ENCODE measurements at regions not wholly inside any gene's neighbourhood (a gene's known extent, or its start where the extent isn't known, plus 50 kb on each side); places are given as distances from the start of the nearest gene placed in this dataset.

DNA sequence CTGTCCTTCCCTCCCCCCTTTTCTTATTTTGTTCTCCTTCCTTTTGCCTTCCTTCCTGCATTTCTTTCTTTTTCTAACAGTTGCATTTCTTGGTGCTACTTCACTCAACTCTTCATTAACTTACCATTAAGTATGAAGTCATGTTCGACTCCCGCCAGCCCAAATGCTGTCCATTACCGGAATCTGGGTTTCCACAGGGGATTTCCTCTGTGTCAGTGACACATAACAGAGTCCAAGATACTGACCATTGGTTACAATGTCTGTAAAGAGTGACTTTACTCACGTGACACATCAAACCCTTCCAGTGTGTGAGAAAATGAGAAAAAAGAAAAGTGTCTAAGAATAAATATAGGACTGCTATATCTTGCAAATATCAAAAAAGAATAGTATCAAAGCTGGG lies 500.0 kb upstream of the FRG1 start:
- H3K4me3 ChIP-seq (ENCODE audit: low read length) = no peak overlapping the region
- TF ChIP-seq, protein P1, sequence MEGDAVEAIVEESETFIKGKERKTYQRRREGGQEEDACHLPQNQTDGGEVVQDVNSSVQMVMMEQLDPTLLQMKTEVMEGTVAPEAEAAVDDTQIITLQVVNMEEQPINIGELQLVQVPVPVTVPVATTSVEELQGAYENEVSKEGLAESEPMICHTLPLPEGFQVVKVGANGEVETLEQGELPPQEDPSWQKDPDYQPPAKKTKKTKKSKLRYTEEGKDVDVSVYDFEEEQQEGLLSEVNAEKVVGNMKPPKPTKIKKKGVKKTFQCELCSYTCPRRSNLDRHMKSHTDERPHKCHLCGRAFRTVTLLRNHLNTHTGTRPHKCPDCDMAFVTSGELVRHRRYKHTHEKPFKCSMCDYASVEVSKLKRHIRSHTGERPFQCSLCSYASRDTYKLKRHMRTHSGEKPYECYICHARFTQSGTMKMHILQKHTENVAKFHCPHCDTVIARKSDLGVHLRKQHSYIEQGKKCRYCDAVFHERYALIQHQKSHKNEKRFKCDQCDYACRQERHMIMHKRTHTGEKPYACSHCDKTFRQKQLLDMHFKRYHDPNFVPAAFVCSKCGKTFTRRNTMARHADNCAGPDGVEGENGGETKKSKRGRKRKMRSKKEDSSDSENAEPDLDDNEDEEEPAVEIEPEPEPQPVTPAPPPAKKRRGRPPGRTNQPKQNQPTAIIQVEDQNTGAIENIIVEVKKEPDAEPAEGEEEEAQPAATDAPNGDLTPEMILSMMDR (conservative IDR thresholded peaks at IDR 0.05; ENCODE audit: low read length) = no peak

DNA sequence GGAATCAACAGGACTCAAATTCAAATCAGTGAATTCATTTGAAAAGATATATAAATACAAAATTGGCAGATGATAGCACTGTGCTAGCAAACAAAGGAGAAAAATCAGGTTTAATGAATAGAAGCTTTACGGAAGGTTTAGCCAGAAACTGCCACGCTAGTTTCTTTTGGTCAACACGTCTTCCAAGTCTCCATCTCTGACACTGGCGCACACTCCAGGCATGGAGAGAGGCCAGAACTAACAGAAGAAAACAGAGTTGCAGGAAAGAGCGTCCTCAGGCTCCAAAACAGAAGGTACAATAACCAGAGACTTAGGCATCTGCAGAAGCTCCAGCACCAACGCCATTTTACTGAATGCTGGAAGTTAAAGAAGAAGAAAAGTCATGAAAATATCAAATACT lies 497.3 kb upstream of the FRG1 start:
- H3K4me3 ChIP-seq (ENCODE audit: low read length) = no peak overlapping the region
- TF ChIP-seq, protein P1 (conservative IDR thresholded peaks at IDR 0.05; ENCODE audit: low read length) = no peak
- DNase-seq (ENCODE audit: low read depth) = no peak

More for the DNA sequence above, 500.0 kb upstream of the FRG1 start:
- DNase-seq (ENCODE audit: low read depth) = no peak

DNA sequence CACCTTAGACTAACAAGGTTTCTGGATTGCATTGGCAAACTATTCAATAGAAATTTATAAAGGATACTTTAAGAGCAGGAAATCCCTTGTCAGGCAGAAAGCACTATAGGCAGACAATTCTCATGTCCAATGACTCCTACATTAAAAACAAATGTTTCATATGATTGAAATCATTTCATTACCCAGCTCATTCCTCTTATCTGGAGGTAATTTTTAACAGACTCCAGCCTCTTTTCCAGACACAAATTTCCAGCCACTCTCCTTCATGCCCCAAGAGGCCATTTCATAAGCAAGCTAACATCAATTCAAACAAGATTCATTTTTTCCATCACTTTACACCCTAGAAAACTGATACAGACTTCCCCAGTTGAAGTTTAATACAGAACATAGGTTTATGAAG lies 495.1 kb upstream of the FRG1 start:
- H3K4me3 ChIP-seq (ENCODE audit: low read length) = no peak overlapping the region
- DNase-seq (ENCODE audit: low read depth) = no peak
- TF ChIP-seq, protein P1 (conservative IDR thresholded peaks at IDR 0.05; ENCODE audit: low read length) = no peak

DNA sequence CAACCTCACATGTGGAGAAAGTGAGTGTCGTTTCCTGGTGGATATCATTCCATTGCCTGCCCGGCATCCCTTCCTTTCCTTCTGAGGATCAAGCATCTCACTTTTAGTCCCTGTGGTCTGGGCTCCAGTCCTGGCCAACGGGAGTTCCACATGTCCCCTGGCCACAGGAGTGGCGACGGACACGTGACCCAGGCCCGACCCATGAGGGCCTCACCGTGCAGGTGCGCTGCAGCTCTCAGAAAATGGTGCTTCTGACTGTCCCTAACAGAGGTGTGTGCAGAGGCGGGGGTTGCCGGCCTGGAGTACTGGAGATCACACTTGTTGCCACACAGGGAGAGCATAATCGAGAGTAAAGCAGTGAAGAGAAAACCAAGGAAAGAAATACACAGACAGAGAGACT lies 476.9 kb upstream of the FRG1 start:
- H3K4me3 ChIP-seq (ENCODE audit: low read length) = no peak overlapping the region
- TF ChIP-seq, protein P1 (conservative IDR thresholded peaks at IDR 0.05; ENCODE audit: low read length) = no peak
- DNase-seq (ENCODE audit: low read depth) = no peak

DNA sequence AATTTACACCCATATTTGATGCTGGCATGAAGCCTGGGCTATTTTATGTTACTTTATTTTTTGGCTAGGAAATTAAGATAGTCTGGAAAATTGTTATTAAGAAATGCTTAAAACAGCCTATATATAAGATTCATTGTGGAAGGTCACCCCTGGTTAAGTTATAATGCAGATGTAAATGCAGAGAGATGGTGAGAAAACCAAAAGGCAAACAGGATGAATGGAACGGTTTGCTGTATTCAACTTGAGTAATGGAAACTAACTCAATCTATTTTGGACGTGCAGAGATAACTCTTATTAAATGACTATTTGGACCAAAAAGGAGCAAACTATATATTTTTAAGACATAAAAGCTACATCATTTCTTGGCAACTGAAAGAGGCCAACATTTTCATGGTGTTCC lies 446.3 kb upstream of the FRG1 start:
- H3K4me3 ChIP-seq (ENCODE audit: low read length) = no peak overlapping the region
- no peak for DNase-seq (ENCODE audit: low read depth)
- TF ChIP-seq, protein P1 (conservative IDR thresholded peaks at IDR 0.05; ENCODE audit: low read length) = no peak

DNA sequence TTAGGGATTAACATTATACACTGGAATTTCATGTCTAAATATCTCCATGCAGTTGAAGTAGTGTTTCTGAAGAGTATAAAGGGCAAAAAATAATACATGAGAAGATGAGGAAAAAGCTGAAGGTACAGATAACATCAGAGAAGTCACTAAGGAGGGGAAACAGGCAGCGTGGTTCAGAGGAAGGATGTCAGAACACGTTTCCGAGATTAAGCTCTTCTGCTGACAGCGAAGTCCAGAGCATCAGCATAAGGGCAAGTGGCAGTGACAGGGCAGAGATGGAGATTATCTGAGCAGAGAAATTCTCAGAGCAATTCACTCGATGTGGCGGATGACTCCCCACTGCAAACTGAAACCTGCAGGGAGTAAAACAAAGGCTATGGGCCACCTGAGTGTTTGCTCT lies 443.2 kb upstream of the FRG1 start:
- TF ChIP-seq, protein P1 (conservative IDR thresholded peaks at IDR 0.05; ENCODE audit: low read length) = no peak
- DNase-seq (ENCODE audit: low read depth) = no peak

DNA sequence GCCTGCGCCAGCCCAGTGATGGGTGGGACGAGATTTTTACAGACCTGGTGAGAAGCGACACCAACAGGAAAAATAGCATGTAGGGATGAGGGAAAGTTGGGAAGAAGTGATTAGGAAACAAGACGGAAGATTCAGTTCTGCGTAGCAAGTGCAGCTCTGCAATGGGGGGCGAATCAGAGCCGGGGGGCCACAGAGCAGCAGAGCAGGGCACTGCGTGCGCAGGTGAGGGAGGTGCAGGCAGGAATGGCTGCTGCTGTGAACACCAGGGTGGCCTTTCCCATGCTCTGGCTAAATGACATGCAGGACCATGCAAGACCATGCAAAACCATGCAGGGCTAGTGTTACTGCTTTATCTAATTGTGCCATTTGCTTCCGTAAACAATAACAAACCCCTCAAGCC lies 442.7 kb upstream of the FRG1 start:
- H3K4me3 ChIP-seq (ENCODE audit: low read length) = no peak overlapping the region
- TF ChIP-seq, protein P1 (conservative IDR thresholded peaks at IDR 0.05; ENCODE audit: low read length) = no peak
- DNase-seq (ENCODE audit: low read depth) = no peak

More for the DNA sequence above, 443.2 kb upstream of the FRG1 start:
- H3K4me3 ChIP-seq (ENCODE audit: low read length) = no peak overlapping the region

All from AG10803 (cell line).